Daoy (cell line): ENCODE measurements at regions not wholly inside any gene's neighbourhood (a gene's known extent, or its start where the extent isn't known, plus 50 kb on each side); places are given as distances from the start of the nearest gene placed in this dataset.
A peak's percentile ranks its signal among the peaks of the same experiment; 100 is the strongest.

Source experiments
- DNase-seq: peaks from one replicate; pipeline ENCODE4 v3.0.0-alpha.2; 2015; ENCODE audit warnings: low read depth

- no peak for DNase-seq
Observed at GRCh38 chr6:6886171-6886885, 221.4 kb upstream of the RREB1 start.

DNA sequence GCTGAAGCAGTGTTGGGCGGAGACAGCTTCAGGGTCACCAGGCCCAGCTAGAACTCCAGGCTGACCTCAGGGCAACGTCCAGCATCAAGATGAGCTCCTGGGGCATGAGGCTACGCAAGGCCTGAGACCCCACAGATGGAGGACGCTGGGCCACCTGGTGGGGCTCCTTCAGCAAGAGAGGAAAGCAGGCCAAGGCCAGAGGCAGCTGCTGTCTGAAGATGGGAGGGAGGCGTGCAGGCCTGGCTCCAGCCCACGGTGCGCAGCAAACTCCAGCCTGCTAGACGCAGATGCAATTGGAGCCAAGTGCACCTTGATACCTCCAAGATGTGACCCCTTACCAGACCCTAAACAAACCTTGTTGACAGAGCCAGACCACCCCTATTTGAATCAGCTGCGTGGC is 220.9 kb upstream of the RREB1 start:
- DNase-seq: no peak

DNA sequence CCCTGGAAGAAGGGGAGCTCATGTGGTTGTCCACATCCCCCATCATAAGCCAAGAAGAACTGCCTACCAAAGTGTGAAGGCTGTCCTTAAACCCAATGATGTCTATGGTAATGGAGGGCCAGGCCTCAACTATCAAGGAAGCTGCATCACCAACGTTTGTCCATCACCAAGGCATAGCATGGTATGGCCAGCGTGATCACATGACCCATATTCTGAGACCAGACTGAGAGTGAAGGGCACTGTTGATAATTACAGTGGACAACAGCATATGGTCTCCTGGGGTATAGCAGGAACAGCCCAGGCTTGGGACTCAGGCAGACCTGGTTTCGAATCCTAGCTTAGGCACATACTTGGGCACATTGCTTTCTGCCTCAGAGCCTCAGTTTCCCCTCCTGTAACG is 218.2 kb upstream of the RREB1 start:
- DNase-seq: no peak

DNA sequence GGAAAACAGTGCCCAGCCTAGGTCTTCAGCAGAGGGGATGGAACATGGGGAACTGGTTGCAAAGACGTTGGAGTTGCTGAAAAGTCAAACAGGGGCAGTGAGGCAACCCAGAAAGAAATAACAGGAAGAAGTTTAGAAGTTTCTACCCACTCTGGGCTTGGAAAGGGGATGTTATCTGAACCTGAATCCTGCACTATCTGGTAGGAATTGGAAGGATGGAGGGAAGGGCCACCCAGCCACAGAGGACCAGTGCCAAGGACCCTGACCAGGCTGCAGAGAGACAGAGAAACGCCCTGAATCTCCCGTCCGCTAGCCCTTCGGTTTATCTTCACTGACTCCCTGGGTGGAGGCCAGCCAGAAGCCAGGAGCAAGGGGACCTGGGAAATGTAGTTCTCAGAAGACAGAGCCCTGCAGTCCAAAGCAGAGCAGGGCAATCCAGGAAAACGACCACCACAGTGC is 217.3 kb upstream of the RREB1 start:
- no peak for DNase-seq

DNA sequence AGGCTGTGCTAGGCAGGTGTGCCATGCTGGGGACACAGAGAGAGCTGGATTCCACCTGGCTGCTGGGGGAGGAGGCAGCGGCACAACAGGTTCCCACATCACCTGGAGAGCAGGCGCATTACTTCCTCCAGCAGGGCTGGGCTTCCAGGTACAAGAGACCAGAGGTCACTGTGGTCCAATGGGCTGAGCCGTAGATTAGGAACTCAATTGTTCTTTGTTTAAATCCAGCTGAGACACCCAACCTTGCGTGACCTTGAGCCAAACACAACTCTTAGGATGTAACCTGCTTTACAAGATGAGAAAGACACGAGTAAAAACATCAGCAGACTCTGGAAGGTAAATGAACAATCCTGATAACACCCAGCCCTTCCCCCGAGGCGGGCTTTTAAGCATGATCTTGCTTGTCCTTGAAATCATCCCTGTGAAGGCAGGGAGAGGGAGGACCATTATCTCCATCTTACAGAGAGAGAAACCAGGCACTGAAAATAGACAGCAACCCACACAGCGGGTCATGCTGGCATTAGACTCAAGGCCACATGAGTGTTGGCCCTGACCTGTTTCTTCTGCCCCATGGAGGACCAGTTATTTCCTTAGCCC is 216.5 kb upstream of the RREB1 start:
- no peak for DNase-seq

DNA sequence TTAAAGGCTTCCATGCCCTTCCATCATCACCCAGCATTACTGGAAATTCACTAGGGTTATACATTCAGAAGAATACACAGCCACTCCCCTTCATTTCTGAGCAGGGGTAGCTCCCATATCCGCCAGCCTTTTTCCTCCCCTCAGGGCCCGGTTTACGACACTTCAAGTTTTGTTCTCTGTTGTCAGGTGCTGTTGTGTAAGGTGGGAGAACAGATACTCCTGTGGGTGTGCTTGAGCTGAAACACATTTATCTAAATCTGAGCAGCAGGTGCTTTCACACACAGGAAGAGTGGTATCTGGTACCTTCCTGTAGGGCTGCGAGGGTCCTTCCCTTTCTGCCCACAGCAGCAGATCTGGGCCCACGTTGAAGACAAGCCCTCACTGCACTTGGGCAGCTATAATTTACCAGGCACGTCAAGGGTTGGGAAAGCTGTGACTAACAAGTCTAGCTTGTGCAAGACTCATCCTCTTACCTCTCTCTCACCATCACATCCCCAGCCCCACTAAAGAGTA is 215.8 kb upstream of the RREB1 start:
- DNase-seq: no peak

GRCh38 chr6:6892744-6893583 is 214.8 kb upstream of the RREB1 start:
- no peak for DNase-seq

DNA sequence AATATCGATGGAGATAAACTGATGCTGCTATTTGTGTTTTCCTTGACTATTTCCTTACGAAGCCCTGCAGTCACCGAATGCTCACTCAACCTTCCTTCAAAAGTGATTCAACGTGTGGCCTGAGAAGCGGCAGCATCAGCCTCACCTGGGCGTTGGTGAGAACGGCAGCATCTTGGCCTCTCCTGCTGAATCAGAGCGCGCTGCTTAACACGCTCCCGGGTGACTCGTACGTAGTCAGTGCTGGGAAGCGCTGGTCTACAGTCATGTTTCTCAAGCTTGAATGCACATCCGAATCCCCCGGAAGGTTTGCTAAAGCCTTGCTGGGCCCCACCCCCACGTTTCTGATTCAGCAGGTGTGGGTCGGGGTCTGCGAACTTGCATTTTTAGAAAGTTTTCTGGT is 214.1 kb upstream of the RREB1 start:
- no peak for DNase-seq

- DNase-seq: no peak
Observed at GRCh38 chr6:6895929-6896328, 211.8 kb upstream of the RREB1 start.

- no peak for DNase-seq
Observed at GRCh38 chr6:6897140-6897539, 210.6 kb upstream of the RREB1 start.

- DNase-seq: no peak
Observed at GRCh38 chr6:6900569-6901204, 207.1 kb upstream of the RREB1 start.

DNA sequence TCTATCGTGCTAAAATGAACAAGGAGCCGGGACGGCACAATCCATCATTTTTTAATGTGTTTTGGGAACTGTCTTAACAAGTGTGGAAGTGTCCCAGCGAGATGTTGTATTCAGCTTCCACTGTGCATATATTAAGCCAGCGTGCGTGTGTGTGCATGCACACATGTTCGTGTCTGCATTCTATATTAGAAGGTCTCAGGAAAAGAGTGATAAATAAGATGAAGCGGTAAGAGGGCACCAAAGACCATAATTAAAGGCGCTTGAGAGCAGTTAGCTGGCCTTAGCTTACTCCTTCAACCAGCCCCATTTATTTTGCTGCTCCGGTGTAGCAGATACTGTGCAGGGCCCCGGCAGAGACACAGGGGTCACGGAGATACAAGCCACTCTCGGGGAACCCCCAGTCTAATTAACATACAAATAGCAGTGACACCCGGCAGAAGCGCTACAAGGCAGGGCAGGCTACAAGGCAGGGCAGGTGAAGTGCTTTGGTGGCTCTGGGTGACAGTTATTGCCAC is 206.5 kb upstream of the RREB1 start:
- no peak for DNase-seq

DNA sequence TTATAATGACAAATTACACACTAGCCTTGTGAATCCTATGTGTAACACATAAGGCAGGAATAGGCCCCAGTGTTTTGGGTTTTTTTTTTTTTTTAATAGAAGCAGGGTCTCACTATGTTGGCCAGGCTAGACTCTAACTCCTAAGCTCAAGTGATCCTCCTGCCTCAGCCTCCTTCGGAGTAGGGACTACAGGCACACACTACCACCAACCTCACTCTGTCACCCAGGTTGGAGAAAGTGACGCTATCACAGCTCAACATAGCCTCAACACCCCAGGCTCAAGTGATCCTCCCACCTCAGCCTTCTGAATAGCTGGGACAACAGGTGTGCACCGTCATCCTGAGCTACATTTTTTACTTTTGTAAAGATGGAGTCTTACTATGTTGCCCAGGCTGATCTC is 205.8 kb upstream of the RREB1 start:
- no peak for DNase-seq

- no peak for DNase-seq
Observed at GRCh38 chr6:6905961-6906518, 201.7 kb upstream of the RREB1 start.

GRCh38 chr6:6906570-6907213 is 201.1 kb upstream of the RREB1 start:
- no peak for DNase-seq

- DNase-seq: no peak
Observed at GRCh38 chr6:6907286-6907685, 200.5 kb upstream of the RREB1 start.

GRCh38 chr6:6908121-6908520 is 199.6 kb upstream of the RREB1 start:
- no peak for DNase-seq

DNA sequence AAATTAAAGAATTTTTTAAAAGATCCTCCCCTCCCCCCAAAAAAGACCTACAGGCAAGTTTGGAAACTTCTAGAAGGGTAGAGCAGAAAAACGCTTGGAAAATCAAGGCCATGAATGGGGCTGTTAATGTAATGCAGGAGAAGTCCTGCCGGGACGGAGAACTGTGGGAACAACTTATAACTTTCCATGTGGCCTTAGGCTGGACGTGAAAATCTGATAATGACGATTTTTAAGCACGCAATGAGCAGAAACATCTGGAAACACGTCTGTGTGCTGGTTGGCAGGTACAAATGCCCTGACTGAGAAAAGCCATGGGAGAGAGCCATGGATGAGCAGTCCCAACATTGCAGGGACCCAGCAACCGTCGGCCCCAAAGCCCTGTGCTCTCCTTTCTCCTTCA is 198.7 kb upstream of the RREB1 start:
- DNase-seq: no peak

- peak; percentile 32 for DNase-seq
Observed at GRCh38 chr6:6910734-6911295, 196.9 kb upstream of the RREB1 start.

GRCh38 chr6:6911391-6911790 is 196.4 kb upstream of the RREB1 start:
- DNase-seq: no peak
